Heart left ventricle (tissue), 16 donors: ENCODE measurements at regions not wholly inside any gene's neighbourhood (a gene's known extent, or its start where the extent isn't known, plus 50 kb on each side); places are given as distances from the start of the nearest gene placed in this dataset.
"Not testable (repeated sequence)": the region's sequence is repeated elsewhere in the genome, so short reads cannot be mapped to it uniquely, and the experiment has no call there.

Experiments used
- ATAC-seq, 4 donors: fragments of 200-7000 bp; cut with Tn5 transposase; one replicate each; pipeline ENCODE4 v1.9.1; 2020 to 2022; ENCODE audit warnings: moderate library complexity in 4 of 4, mild to moderate bottlenecking in 3 of 4, moderate number of reproducible peaks in 1 of 4
- DNase-seq, 5 donors: peaks; one replicate each; pipeline ENCODE4 v3.0.0-alpha.2; 2020
- H3K27ac ChIP-seq, 12 donors: fragments of 200-600 bp; sonication (generic) in 4 of 12; one replicate each; pipeline versions ENCODE4 v1.5.0 to v1.8.0; 2016 to 2022; ENCODE audit warnings: mild to moderate bottlenecking in 2 of 12
- H3K27me3 ChIP-seq, 9 donors: fragments of 200-600 bp; sonication (generic) in 2 of 9; one replicate each; pipeline versions ENCODE4 v1.5.1 to v1.8.0; 2016 to 2022; ENCODE audit warnings: mild to moderate bottlenecking in 3 of 9
- H3K36me3 ChIP-seq, 9 donors: fragments of 200-600 bp; sonication (generic) in 2 of 9; one replicate each; pipeline versions ENCODE4 v1.5.0 to v1.8.0; 2018 to 2022; ENCODE audit warnings: mild to moderate bottlenecking in 2 of 9
- H3K4me1 ChIP-seq, 12 donors: fragments of 200-600 bp; sonication (generic) in 4 of 12; one replicate each; pipeline versions ENCODE4 v1.5.0 to v1.8.0; 2016 to 2022; ENCODE audit warnings: mild to moderate bottlenecking in 3 of 12
- H3K4me3 ChIP-seq, 12 donors: fragments of 200-600 bp; sonication (generic) in 4 of 12; one replicate each; pipeline versions ENCODE4 v1.5.0 to v1.8.0; 2017 to 2022; ENCODE audit warnings: mild to moderate bottlenecking in 9 of 12, moderate library complexity in 4 of 12
- H3K9me3 ChIP-seq, 12 donors: fragments of 200-600 bp; sonication (generic) in 4 of 12; one replicate each; pipeline versions ENCODE4 v1.5.0 to v1.8.0; 2016 to 2022; ENCODE audit warnings: mild to moderate bottlenecking in 1 of 12
- CTCF ChIP-seq, 12 donors: fragments of 200-600 bp; sonication (generic) in 4 of 12; IDR thresholded peaks; one replicate each; pipeline versions ENCODE4 v1.5.0 to v1.8.0; 2018 to 2022; ENCODE audit warnings: antibody characterized with exemption in 12 of 12, mild to moderate bottlenecking in 5 of 12
- POLR2A ChIP-seq, 2 donors: fragments of 450-650 bp; IDR thresholded peaks; one replicate each; pipeline ENCODE4 v1.6.1; 2017; ENCODE audit warnings: antibody characterized with exemption in 2 of 2, mild to moderate bottlenecking in 2 of 2, moderate library complexity in 2 of 2
- WGBS, 4 donors: extraction: QIAGEN DNeasy Blood & Tissue Kit in 2 of 4; methylation state at CpG; one replicate each; pipeline versions ENCODE4 v1.1.5 to v1.1.7; 2013 to 2018; 5-methylcytosine and 5-hydroxymethylcytosine counted together
- intact Hi-C, 10 donors: fragments of 100-400 bp; cut with DNase I; formaldehyde crosslinking; loops; one replicate each; pipeline versions ENCODE4 v1.11.1 to v1.14.2; 2022
- donor health status: ischemic (EF 13 %, LVEDD 7.1; RV severe dilation, severe dysfunction).
- donor health status: healthy with polysubstance abuse.
- donor health status: DM: no; HTN: yes; CAD: no.
- donor health status: DM: no; HTN: no; CAD: no.
- donor health status: ischemic (EF 25% LVEDD 6.9; RV normal size, moderate dysfunction).
- donor health status: ischemic (EF 25% LVEDD 5.7; RV mildly dilated, moderate dysfunction).
- donor health status: healthy.
- donor health status: DM: yes; HTN: yes; CAD: no.
- donor health status: ischemic (EF 35%, LVEDD 5.7; RV mildly dilated, moderate dysfunction).
- donor health status: nonischemic (EF 11% LVEDD 7.7; RV severe dilation, severe dysfunction).
- donor health status: DM: yes; HTN: yes; CAD: no.
- donor health status: PGD.
- donor health status: ischemic (EF 29% LVEDD 5.4; RV normal size, mild dysfunction).
- donor health status: nonischemic (EF 23%, LVEDD 6.1; RV moderate dilation, normal function).

GRCh38 chr4:55277011-55277410 is 69.0 kb upstream of the SRD5A3 start:
- Histone ChIP-seq H3K27me3 (no peaks in the 10 kb centered on the region), H3K4me1 (no peaks in the 10 kb centered on the region), H3K36me3 (no peaks in the 10 kb centered on the region), H3K27ac (no peak overlapping the region), H3K4me3 (no peak overlapping the region), H3K9me3 (peaks cover 0 to 5% (median 0%) of the 10 kb centered on the region in 12 donors)
- DNase-seq: no peak
- WGBS, 4 donors: 97 to 98% (median 98%) methylated on average over 2 of the region's 2 CpGs
- ATAC-seq: no peak
- intact Hi-C loops: no loop called here
- TF ChIP-seq CTCF (IDR thresholded peaks at IDR 0.05) (no peak), POLR2A (IDR thresholded peaks at IDR 0.05) (no peak)

GRCh38 chr4:55278316-55278715 is 67.7 kb upstream of the SRD5A3 start:
- no peak for ATAC-seq

GRCh38 chr4:55280474-55280873 is 65.6 kb upstream of the SRD5A3 start:
- H3K4me3 ChIP-seq, DNase-seq, H3K4me1 ChIP-seq, intact Hi-C loops, H3K36me3 ChIP-seq, H3K27ac ChIP-seq, H3K27me3 ChIP-seq, ATAC-seq: not testable (repeated sequence)
- peaks cover 0 to 35% (median 25%) of the 10 kb centered on the region in 12 donors for H3K9me3 ChIP-seq
- 68 to 76% (median 72%) methylated on average over 7 of the region's 7 CpGs for WGBS, 4 donors

More at GRCh38 chr4:55278316-55278715, 67.7 kb upstream of the SRD5A3 start:
- Histone ChIP-seq H3K27ac (no peak overlapping the region), H3K9me3 (peaks cover 0 to 14% (median 7%) of the 10 kb centered on the region in 12 donors), H3K27me3 (no peaks in the 10 kb centered on the region), H3K36me3 (no peaks in the 10 kb centered on the region), H3K4me1 (no peaks in the 10 kb centered on the region), H3K4me3 (no peak overlapping the region)
- TF ChIP-seq POLR2A (IDR thresholded peaks at IDR 0.05): no peak
- TF ChIP-seq CTCF (IDR thresholded peaks at IDR 0.05): no peak
- intact Hi-C loops: no loop called here
- DNase-seq: no peak
- WGBS, 4 donors: 82 to 98% (median 93%) methylated on average over 1 of the region's 1 CpG

- H3K27ac ChIP-seq, intact Hi-C loops, H3K36me3 ChIP-seq, DNase-seq, ATAC-seq, H3K4me1 ChIP-seq, H3K27me3 ChIP-seq, H3K4me3 ChIP-seq: not testable (repeated sequence)
- WGBS, 4 donors: 62 to 74% (median 67%) methylated on average over 11 of the region's 11 CpGs
- peaks cover 0 to 41% (median 25%) of the 10 kb centered on the region in 12 donors for H3K9me3 ChIP-seq
These were observed 64.8 kb upstream of the SRD5A3 start for GRCh38 chr4:55281118-55281683.

GRCh38 chr4:55284331-55284730 is 61.7 kb upstream of the SRD5A3 start:
- no peak overlapping the region for H3K4me3 ChIP-seq
- DNase-seq: no peak
- no peak for ATAC-seq
- no peak for TF ChIP-seq CTCF (IDR thresholded peaks at IDR 0.05)
- no peak for TF ChIP-seq POLR2A (IDR thresholded peaks at IDR 0.05)
- peaks cover 0 to 41% (median 25%) of the 10 kb centered on the region in 12 donors for H3K9me3 ChIP-seq
- no peaks in the 10 kb centered on the region for H3K36me3 ChIP-seq
- no peak overlapping the region for H3K27ac ChIP-seq
- H3K27me3 ChIP-seq: no peaks in the 10 kb centered on the region
- no peaks in the 10 kb centered on the region for H3K4me1 ChIP-seq
- intact Hi-C loops: no loop called here
- 92 to 97% (median 93%) methylated on average over 1 of the region's 1 CpG for WGBS, 4 donors
